ENCODE measurements at regions not wholly inside any gene's neighbourhood (a gene's known extent, or its start where the extent isn't known, plus 50 kb on each side); places are given as distances from the start of the nearest gene placed in this dataset.

DNA sequence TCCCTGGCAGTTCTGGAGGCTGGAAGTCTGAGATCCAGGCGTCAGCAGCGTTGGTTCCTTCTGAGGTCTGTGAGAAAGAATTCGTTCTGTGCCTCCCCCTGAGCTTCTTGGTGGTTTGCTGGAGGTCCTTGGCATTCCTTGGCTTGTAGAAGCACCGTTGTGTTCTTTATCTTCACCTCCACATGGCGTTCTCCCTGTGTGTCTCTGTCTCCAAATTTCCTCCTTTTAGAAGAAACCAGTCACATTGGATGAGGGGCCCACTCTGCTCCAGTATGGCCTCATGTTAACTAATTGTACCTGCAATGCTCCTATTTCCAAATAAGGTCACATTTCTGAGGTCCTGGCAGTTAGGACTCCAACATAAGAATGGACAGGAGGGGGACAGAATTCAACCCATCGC, 73.0 kb upstream of the BACH2 start:
- ATAC-seq (no peak), DNase-seq (no peak)
- intact Hi-C loops (cut with DNase I) = no loop called here
- no peaks in the 10 kb centered on the region for H3K9me3 ChIP-seq
- H3K36me3 ChIP-seq = no peaks in the 10 kb centered on the region
- no peaks in the 10 kb centered on the region for H3K27me3 ChIP-seq
- no peak overlapping the region for H3K4me3 ChIP-seq
- peak overlapping the region; percentile 45 to 71 for H3K27ac ChIP-seq
- peaks cover 0 to 6% of the 10 kb centered on the region in 2 donors for H3K4me1 ChIP-seq
- TF ChIP-seq, protein P1, sequence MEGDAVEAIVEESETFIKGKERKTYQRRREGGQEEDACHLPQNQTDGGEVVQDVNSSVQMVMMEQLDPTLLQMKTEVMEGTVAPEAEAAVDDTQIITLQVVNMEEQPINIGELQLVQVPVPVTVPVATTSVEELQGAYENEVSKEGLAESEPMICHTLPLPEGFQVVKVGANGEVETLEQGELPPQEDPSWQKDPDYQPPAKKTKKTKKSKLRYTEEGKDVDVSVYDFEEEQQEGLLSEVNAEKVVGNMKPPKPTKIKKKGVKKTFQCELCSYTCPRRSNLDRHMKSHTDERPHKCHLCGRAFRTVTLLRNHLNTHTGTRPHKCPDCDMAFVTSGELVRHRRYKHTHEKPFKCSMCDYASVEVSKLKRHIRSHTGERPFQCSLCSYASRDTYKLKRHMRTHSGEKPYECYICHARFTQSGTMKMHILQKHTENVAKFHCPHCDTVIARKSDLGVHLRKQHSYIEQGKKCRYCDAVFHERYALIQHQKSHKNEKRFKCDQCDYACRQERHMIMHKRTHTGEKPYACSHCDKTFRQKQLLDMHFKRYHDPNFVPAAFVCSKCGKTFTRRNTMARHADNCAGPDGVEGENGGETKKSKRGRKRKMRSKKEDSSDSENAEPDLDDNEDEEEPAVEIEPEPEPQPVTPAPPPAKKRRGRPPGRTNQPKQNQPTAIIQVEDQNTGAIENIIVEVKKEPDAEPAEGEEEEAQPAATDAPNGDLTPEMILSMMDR (IDR thresholded peaks at IDR 0.05) = no peak

DNA sequence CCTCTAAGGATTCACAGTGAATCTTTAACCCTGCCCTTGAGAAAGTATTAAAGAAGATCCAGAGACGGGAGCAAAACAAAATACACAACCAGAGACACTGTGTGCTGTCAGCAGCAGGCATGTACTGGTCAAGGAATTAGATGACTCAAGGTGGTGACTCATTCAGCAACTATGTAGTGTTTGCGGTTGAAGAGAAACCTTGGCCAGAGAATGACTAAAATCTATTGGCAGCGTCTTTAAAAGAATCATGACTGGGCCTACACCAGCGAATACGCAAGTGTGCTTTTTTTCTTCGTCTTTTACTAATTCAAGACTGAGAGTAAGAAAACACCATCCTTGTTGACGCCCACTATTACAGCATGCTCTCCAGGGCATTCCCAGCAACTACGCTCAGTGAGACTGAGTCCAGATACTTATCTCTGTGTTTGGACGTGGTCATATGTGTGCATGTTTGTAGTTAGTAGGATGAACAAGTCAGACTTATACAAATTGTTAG, 72.4 kb upstream of the BACH2 start:
- no peaks in the 10 kb centered on the region for H3K36me3 ChIP-seq
- H3K27me3 ChIP-seq = no peaks in the 10 kb centered on the region
- DNase-seq (peak in 3 of 4 donors; percentile 41 to 78 (median 53)), ATAC-seq (peak; percentile 98)
- intact Hi-C loops (cut with DNase I) = no loop called here
- no peaks in the 10 kb centered on the region for H3K9me3 ChIP-seq
- no peak overlapping the region for H3K4me3 ChIP-seq
- H3K4me1 ChIP-seq = peaks cover 0 to 6% of the 10 kb centered on the region in 2 donors
- H3K27ac ChIP-seq = peak overlapping the region; percentile 45 to 71
- TF ChIP-seq, protein P1 (IDR thresholded peaks at IDR 0.05) = no peak

DNA sequence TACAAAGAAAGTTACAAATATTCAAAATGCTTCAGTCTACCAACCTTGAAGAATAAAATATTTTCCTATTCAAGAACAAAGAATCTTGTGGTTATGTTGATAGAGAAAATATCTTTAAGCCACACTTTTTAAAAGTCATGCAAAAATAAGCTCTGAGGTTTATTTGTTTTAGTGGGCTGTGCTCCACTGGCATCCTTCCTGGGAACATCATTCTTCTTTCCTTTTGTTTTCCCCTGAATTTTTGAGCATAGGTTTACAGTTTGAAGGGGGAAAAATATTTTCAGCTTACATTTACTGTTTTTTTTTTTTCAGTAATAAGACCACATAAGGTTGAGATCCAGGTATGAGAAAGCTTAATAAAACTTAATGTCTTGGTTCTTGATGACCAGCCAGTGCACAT, 72.0 kb upstream of the BACH2 start:
- intact Hi-C loops (cut with DNase I) = no loop called here
- Histone ChIP-seq H3K27me3 (no peaks in the 10 kb centered on the region), H3K9me3 (no peaks in the 10 kb centered on the region), H3K4me3 (no peak overlapping the region), H3K4me1 (peaks cover 0 to 6% of the 10 kb centered on the region in 2 donors), H3K36me3 (no peaks in the 10 kb centered on the region), H3K27ac (peak overlapping the region in 1 of 2 donors; percentile 71)
- no peak for ATAC-seq
- no peak for DNase-seq
- TF ChIP-seq, protein P1 (IDR thresholded peaks at IDR 0.05) = no peak

DNA sequence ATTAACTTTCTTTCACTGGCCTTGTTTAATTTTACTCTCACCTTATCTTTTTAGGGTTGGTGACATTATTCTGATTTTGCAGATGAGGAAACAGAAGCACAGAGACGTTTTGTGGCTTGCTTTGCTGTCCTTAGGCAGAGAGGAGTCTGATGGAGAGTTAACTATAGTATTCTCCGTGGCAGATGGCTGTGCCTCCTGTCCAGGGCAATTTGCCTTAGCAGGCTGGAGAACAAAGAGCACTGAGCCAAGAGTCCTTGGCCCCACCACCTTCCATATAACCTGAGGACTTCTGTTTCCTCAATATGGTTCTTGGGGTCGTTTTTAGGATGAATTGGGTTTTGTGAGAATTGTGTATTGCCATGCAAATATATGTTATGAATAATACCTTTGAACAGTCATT, 71.4 kb upstream of the BACH2 start:
- peak overlapping the region in 1 of 2 donors; percentile 71 for H3K27ac ChIP-seq
- DNase-seq (no peak), ATAC-seq (no peak)
- H3K36me3 ChIP-seq = no peaks in the 10 kb centered on the region
- H3K4me1 ChIP-seq = peaks cover 0 to 6% of the 10 kb centered on the region in 2 donors
- TF ChIP-seq, protein P1 (IDR thresholded peaks at IDR 0.05) = no peak
- no peaks in the 10 kb centered on the region for H3K27me3 ChIP-seq
- H3K4me3 ChIP-seq = no peak overlapping the region
- no peaks in the 10 kb centered on the region for H3K9me3 ChIP-seq
- intact Hi-C loops (cut with DNase I) = no loop called here

DNA sequence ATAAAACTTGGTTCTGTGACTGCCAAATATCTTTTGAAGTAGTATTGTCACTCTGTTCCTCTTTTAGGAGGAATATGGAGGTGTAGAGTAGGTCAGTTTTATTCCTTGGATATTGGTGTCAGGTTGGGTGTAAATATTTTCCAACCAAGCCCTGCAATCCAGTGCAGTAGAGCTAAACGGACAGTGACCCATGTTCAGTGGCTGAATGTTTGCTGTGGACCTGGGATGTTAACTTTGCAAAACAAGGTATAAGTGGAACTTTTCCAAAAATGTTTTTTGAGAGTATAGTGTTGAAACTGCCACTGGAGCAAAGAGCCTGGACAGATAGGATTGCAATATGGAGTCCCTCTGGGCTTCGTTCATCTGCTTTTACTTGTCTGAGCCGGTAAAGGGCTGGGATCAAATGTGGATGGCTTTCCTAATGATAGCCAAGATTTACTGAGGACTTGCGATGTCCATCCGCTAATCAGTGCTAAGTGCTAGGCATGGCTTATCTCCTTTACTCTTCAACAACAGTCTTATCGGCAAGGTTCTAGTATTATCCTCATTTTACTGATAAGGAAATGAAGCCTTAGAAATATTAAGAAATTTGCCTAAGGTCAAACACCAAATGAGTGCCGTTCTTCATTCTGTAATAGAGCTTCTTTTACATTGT, 69.0 kb upstream of the BACH2 start:
- no peaks in the 10 kb centered on the region for H3K9me3 ChIP-seq
- H3K4me3 ChIP-seq = no peak overlapping the region
- H3K27me3 ChIP-seq = no peaks in the 10 kb centered on the region
- peaks cover 0 to 6% of the 10 kb centered on the region in 2 donors for H3K4me1 ChIP-seq
- no peak overlapping the region for H3K27ac ChIP-seq
- ATAC-seq (no peak), DNase-seq (no peak)
- intact Hi-C loops (cut with DNase I) = no loop called here
- H3K36me3 ChIP-seq = no peaks in the 10 kb centered on the region
- TF ChIP-seq, protein P1 (IDR thresholded peaks at IDR 0.05) = no peak
